GM04503 (cell line): ENCODE measurements at regions not wholly inside any gene's neighbourhood (a gene's known extent, or its start where the extent isn't known, plus 50 kb on each side); places are given as distances from the start of the nearest gene placed in this dataset.
A peak's percentile ranks its signal among the peaks of the same experiment; 100 is the strongest.

Source experiments
- DNase-seq: peaks from one replicate; pipeline ENCODE4 v3.0.0-alpha.2; 2012; ENCODE audit warnings: low read depth

- DNase-seq, result no peak
Observed at GRCh38 chr6:87936065-87936464, 111.6 kb upstream of the SPACA1 start.

GRCh38 chr6:87935196-87935595, 112.4 kb upstream of the SPACA1 start:
- no peak for DNase-seq

GRCh38 chr6:87932361-87932760, 115.3 kb upstream of the SPACA1 start:
- DNase-seq, result no peak

- DNase-seq, result peak; percentile 57
Observed at GRCh38 chr6:87929843-87930288, 117.8 kb upstream of the SPACA1 start.

GRCh38 chr6:87926687-87927086, 121.0 kb upstream of the SPACA1 start:
- no peak for DNase-seq

GRCh38 chr6:87926072-87926471, 121.6 kb upstream of the SPACA1 start:
- no peak for DNase-seq

GRCh38 chr6:87925373-87926060, 122.1 kb upstream of the SPACA1 start:
- no peak for DNase-seq

- DNase-seq, result no peak
Observed at GRCh38 chr6:87923389-87924050, 124.1 kb upstream of the SPACA1 start.

- no peak for DNase-seq
Observed at GRCh38 chr6:87922947-87923330, 124.7 kb upstream of the SPACA1 start.

GRCh38 chr6:87922196-87922946, 125.3 kb upstream of the SPACA1 start:
- no peak for DNase-seq

- DNase-seq, result no peak
Observed at GRCh38 chr6:87921034-87921433, 126.6 kb upstream of the SPACA1 start.

- DNase-seq, result no peak
Observed at GRCh38 chr6:87920245-87920644, 127.4 kb upstream of the SPACA1 start.

- no peak for DNase-seq
Observed at GRCh38 chr6:87919416-87919815, 128.2 kb upstream of the SPACA1 start.

- DNase-seq, result no peak
Observed at GRCh38 chr6:87919001-87919400, 128.6 kb upstream of the SPACA1 start.

GRCh38 chr6:87918461-87918941, 129.1 kb upstream of the SPACA1 start:
- no peak for DNase-seq

GRCh38 chr6:87917886-87918285, 129.8 kb upstream of the SPACA1 start:
- DNase-seq, result no peak

- DNase-seq, result no peak
Observed at GRCh38 chr6:87916446-87916845, 131.2 kb upstream of the SPACA1 start.

- no peak for DNase-seq
Observed at GRCh38 chr6:87914637-87915395, 132.8 kb upstream of the SPACA1 start.

GRCh38 chr6:87913974-87914373, 133.7 kb upstream of the SPACA1 start:
- DNase-seq, result no peak

GRCh38 chr6:87912102-87912501, 135.5 kb upstream of the SPACA1 start:
- no peak for DNase-seq

- DNase-seq, result peak; percentile 39
Observed at GRCh38 chr6:87909849-87910248, 137.8 kb upstream of the SPACA1 start.
